Hepatic stellate cell (primary cell): ENCODE measurements at regions not wholly inside any gene's neighbourhood (a gene's known extent, or its start where the extent isn't known, plus 50 kb on each side); places are given as distances from the start of the nearest gene placed in this dataset.

ENCODE experiments used
- DNase-seq: peaks from one replicate; pipeline ENCODE4 v3.0.0; 2011; ENCODE audit warnings: low spot score

DNA sequence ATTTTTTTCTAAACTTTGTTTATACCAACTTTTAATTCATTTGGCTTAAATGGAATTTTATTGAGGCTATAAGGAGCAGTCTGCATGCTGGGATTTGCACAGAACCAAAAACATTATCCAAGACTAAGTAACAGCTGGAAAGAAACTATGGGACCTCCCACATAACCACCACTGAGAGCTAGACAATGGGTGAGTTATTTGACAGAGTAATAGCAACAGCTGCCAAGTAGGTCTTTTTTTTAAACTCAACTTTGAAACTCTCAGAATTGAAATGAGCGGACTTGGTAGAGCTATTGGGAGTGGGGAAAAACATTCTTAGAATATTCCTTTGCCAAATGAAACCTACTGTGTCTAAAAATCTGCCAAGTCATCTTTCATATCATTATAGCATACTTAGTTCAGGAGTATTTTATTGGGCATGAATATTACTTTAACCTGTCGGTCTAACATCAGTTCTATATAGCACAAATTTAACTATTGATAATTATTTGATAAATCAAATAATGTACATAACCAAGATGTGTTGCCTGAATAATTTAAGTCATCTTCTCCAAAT is 1428.0 kb downstream of the PCDH7 start:
- no peak for DNase-seq

DNA sequence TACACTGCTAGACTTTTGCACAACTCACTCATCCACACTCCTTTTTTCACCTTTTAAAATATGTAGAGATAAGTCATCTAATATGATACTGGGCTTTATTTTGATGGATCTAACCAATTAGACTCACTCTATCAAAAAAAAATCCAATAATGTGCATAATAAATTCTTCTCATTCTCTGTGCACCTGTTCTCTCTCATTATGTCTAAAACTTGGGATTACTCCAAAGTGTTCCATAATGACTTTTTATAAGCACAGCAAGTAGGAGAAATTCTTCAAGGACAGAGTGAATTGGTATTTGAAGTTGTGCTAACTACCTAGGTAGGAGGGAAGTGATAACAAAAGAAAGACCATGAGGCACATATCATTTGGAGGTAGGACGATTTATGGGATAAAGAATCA is 1438.8 kb downstream of the PCDH7 start:
- no peak for DNase-seq

DNA sequence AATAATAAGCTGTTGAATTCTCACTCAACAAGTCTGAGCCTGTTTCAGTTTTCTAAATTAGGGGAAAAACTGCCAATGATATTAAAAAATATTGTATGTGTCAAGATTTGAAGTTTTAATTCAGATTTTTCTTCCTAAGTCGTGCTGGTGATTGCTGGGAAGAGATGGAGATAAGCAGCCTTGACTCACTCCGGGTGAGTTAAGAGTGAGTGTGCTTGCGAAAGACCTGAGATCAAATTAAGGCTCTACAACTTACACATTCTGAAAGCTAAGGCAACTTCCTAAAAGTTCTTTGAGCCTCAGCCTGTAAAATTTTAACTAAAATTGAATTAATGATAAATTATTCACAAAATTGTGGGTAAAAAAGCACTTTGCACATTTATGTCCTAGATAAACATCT is 1441.2 kb downstream of the PCDH7 start:
- DNase-seq = no peak

DNA sequence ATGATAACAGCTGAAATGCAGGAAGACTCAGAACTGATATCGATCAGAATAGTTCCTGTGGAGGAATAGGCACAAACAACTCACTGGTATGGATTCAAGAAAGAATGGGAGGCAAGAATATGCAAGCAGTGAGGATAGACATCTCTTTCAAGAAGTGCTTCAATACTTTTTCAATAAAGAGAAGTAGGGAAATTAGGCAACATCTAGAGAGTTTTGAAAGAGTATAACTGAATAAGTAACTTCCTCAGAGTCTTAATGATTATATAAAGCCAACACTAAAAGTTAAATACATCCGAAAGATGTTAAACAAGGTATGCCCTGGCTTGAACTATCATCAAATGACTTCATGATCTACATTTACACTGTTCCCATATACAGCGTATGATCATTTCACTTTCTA is 1443.0 kb downstream of the PCDH7 start:
- DNase-seq = no peak

DNA sequence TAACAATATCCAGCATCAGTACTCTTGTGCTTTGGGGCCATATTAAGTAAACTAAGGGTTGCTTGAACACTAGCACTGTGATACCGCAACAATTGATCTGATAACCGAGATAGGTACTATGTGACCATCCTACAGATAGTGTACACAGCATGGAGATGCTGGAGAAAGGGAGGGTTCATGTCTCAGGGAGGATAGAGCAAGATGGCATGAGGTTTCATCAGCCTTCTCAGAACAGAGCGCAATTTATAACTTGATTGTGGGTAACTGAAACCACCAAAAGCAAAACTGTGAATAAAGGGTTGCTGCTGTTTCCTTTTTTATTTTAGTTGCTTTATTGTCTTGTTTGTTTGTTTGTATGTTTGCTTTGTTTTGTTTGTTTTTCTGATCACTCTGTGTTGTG is 1449.7 kb downstream of the PCDH7 start:
- no peak for DNase-seq

DNA sequence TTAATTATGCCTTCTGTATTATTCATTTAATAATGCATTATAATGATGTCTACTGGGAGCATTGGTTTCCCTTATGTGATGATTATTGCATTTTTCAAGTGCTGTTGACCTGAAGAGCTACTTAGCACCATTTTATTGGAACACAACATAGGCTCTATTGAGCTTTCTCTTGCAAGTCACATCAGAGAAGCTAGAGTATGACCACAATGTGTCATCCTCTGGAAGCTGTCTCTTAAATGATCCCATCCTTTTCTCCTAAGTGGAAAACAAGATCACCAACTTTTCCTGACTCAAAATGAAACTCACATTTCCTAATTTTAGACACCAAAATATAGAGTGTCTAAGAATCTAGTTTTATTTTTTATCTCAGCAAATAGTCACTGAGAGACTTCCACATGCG is 1451.9 kb downstream of the PCDH7 start:
- DNase-seq = no peak

DNA sequence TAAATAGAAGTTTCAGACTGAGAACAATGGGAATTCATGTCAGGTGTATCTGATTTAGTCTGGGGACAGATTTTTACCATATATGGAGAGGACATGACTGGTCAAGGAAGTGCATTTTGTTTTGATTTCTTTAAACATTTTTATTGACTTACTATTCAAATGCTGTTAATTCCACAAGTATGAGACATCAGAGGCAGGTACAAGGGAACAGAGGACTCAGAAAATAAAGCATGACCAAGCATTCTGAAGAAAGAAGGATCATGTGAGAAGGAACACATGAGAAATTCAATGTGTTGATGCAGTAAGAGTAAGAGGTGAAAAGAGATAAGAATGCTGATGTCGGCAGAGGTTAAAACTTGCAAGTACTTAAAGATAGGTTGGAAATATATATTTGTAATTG is 1452.6 kb downstream of the PCDH7 start:
- DNase-seq = no peak

DNA sequence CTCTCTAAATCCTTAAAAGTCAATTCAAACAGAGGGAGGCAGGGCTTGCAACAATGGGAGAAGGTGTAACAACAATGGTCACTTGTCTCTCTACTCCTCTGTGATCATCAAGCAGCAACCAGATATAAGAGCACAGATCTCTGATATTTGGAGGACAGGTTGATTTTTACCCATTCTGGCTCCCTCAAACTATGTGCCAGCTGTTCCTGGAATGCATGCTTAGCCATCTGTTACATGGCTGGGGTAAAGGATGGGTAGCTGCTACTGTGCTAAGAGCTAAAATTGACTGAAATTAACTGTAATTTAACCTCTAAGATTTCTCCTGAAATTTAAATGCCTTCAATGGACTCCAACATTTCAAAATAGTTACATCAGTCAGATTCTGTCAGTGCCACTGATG is 1459.9 kb downstream of the PCDH7 start:
- no peak for DNase-seq

DNA sequence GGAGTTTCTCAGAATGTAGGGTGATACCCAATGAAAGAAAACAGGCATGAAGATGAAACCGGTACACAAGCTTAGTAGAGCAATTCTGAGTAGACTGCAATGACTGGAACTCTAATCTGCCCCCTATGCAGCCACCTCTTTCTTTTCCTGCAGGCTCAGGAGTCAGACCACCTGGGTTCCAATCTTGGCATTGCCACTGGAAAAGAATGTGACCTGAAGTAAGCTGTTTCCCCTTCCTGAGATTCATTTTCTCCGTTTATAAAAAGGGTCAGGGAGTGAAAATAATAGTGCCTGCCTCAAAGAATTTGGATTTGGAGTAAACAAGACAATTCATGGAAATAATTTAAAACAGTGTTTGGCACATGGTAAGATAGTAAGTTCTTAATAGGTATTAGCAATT is 1464.0 kb downstream of the PCDH7 start:
- DNase-seq = no peak

DNA sequence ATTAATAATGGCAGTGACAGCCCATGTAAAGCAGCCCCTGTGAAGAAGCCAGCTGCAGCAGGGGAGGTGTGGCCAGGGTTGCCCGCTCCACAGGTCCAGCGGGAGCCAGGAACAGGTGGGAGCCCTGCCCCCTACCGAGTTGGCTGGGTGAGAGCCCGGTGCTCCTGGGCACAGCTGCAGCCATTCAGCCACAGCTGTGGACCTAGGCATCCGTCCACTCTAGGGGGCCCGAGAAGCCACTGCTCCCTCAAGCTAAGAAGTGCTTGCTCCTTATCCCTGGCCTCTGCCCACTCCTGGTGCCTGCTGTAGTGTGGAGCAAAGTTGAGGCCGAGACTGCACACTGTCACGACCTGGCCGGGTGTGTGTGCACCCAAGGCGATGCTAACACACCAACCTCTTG is 1469.0 kb downstream of the PCDH7 start:
- no peak for DNase-seq

DNA sequence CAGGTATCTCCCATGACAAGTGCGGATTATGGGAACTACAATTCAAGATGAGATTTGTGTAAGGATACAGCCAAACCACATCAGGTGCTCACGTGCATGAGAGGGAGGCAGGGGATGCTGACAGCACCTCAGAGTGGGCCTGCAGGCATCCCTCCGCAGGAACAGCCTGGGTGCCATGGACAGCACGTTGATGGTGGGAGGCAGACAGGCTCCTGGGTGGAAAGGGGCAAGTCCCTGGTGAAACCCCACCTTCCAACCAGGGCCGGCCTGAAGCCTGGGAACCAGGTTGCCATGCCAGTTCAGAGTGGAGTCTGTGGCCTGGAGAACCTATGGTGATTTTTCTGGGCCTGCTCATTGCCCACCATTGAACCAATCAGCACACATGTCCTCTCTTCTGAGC is 1469.6 kb downstream of the PCDH7 start:
- DNase-seq = no peak

DNA sequence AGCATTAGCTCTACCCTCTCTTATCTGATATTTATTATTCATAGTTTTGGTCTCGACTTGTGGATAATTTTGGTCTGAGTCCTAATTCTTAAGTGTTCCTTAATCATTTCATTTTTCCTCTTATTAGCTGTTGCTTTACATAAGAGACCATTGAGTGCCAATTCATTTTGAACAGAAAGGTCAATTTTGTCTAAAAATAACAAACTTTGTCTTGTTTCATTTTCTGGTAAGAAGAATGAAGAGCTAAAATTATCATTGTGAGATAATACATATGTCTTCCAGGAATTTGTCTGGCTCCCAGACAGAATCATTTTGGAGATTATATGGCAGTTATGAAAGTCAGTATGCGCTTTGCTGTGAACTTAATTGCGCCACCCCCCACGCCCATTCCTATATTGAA is 1471.8 kb downstream of the PCDH7 start:
- DNase-seq = no peak

DNA sequence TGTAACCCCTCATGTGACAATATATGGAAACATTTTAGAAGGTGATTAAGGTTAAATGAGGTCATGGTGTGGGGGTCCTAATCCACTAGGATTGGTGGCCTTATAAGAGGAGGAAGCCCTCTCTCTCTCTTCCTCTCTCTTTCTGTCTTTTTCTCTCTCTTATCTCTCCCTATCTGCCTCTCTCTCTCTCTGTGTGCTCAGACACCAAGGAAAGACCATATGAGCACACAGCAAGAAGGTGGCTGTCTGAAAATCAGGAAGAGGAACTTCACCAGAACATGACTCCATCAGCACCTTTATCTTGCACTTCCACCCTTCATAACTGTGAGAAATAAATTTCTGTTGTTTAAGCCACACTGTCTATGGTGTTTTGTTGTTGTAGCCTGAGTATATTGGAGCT is 1472.2 kb downstream of the PCDH7 start:
- no peak for DNase-seq

DNA sequence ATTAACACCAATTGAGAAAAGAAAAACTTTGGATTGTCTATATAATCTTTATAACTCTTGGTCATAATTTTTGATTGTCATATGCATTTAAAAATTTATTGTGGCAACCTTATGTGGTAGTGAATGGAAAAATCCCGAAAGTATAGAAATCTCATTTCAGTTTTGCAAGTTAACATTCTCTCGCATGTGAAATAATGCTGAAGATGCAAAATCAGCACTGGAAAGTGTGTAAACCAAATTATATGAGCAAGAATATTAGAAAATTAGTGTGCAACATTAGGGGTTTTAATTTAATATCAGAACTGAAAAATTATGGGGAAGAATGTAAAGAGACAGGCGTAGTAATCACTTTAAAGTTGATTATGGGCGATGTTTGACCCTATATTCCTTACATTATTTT is 1472.8 kb downstream of the PCDH7 start:
- no peak for DNase-seq

DNA sequence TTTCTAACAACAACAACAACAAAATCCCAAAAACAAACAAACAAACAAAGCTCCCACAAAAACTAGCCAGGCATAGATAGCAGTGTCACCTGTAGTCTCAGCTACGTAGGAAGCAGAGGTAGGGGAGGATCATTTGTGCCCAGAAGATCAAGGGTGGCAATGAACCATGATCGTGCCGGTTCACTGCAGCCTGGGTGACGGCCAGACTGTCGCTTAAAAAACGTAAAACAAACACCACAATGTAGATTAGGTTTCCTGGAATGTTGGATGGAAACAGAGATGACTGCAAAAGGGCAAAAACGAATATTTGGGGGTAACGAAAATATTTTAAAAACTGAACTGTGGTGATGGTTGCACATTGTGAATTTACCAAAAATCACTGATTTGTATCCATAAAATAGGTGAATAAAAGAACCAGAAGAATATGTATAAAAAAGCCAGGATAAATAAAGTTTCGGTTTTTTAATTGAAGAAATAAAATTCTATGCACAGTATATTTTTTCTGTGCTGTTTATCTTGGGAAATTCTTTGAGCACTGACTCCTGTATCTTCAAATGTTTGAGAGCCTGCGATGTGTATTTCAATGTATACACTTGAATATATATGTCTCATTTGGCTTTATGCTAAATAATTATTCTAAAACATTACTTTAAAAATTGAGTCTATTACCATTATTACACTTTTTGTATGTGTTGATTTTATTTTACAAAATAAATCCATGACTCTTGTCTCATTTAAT is 1477.0 kb downstream of the PCDH7 start:
- no peak for DNase-seq

DNA sequence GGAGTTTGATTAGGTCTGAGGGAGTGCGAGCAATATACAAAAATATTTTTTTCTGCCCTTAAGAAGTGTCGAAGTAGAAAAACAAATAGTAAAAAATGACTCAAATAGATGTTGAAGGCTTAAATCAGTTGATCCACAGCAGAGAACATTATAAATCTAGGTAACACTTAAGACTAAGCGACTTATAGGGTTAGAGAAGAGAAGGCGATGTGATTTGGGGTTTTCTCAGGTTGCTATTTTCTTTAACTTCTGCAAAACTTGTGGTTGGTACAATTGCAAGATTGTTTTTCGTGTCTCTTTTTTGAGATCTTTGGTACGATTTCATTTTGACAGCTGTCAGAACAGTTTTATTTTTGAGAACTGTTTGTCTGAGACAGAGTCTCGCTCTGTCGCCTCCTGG is 1479.5 kb downstream of the PCDH7 start:
- no peak for DNase-seq

DNA sequence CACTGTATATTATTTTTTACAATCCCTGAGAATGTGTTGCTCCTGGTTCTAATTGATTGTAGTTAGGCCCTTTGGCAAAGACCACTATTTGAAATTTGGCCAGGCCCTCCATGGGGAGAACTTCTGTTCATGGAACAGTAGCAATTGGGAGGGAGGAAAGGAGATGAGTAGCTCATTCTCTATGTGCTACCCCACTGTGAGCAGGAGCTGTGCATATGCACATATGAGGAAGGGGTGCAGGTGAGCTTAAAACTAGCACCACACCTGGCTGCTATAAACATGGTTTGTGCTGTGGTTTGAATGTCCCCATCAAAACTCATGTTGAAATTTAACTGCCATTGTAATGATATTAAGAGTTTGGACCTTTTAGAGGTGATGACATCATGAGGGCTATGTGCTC is 1483.2 kb downstream of the PCDH7 start:
- DNase-seq = no peak

DNA sequence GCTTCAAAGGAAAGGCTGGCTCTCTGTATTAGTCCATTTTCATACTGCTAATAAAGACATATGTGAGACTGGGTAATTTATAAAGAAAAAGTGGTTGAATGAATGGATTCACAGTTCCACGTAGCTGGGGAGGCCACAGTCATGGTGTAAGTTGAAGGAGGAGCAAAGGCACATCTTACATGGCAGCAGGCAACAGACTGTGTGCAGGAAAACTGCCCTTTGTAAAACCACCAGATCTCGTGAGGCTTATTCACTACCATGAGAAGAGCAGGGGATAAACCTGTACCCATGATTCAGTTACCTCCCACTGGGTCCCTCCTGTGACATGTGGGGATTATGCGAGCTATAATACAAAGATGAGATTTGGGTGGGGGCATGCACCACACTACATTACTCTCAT is 1486.6 kb downstream of the PCDH7 start:
- no peak for DNase-seq

DNA sequence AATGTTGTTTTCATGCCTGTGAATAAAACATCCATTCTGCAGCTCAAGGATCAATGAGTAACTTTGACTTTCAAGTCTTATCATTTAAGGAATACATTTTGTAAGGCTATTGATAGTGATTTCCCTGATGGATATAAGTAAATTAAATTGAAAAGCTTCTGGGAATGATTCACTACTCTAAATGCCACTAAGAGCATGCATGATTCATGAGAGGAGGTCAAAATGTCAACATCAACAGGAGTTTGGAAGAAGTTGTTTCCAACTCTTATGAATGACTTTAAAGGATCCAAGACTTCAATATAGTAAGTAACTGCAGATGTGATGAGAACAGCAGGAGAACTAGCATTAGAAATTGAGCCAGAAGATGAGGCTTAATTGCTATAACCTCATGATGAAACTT is 1487.3 kb downstream of the PCDH7 start:
- no peak for DNase-seq

DNA sequence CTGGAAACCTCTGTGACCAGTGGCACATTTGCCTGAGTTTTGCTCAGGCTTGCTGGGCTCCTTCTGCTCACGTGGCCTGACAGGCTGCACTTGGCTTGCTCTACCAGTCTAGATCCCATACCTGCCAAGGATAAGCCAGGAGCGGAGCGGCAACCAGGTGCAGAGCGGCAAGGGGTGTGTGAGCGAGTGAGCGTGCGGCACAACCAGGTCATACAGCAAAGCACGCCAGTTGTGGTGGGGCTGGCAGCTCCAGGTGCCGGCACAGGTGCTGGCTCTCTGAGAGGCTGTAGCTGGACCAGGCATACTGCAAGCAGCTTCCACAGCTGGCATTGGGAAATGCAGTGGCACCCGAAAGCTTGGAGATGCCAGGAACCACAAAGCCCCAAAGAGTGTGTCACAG is 1495.1 kb downstream of the PCDH7 start:
- no peak for DNase-seq

DNA sequence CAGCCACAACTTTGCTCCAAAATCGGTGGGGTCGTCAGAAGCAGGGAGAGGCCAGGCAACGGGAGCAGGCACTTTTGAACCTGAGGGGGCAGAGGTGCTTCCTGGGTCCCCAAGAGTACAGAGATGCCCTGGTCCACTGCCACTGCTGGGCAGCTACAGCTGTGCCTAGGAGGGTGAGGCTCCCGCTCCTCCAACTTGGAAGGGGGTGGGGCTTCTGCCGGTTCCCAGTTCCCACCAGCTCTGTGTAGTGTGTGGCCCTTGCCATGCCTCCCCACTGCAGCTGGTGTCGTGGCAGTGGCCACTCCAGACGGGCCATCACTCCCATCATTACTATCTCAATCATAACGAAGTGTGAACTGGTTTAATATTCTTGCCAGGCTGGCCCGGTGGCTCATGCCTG is 1496.3 kb downstream of the PCDH7 start:
- no peak for DNase-seq

DNA sequence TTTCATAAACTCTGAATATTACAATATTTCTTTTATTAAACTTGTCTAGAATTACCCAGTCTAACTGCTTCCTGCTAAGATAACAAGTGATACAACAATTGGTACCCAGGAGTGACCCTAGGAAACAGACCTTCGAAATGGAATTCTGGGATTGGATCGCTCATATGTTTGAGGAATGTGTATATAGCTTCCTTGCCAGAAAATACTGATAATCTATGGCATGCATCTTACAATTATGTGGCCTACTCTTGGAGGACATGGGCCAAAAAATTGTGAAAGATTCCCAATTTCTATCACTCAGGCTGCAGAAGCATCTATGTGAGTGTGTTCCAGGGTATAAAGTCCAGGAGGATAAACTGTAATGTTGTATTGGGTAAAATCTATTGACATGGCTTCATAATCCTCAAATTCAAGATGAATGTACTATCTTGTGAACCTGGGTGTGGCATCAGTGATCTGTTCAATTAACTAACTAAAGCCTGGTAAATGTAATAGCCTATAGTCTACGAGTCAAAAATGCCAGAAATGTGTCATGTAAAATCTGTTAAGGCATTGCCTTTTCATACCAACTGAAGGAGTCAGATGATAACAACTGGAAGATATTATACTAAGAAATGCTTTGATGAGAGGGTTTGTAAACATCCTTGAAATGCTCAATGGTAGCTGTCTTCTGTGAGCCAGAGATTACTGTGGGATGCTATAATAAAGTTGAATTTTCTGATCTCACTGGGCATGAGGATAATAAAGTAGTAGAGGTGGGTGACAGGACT is 1499.3 kb downstream of the PCDH7 start:
- no peak for DNase-seq

DNA sequence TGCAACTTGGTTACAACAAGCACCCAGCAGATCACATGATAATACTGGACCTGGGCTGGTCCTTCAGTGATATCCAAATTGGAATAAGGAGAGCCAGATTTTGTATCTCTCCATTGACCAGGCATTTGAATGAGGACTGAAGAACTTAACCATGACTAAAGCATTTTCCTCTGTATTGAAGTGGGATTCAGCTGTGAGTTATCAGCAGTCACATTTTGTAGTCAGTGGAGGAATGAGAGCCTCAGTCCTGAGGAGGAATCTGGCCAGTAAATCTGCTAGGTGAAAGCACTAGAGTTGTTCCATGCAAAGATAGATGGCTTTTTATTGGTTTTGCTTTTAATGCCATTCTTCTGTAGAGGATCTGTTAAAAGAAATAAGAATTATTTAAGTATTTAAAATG is 1506.0 kb downstream of the PCDH7 start:
- DNase-seq = no peak

DNA sequence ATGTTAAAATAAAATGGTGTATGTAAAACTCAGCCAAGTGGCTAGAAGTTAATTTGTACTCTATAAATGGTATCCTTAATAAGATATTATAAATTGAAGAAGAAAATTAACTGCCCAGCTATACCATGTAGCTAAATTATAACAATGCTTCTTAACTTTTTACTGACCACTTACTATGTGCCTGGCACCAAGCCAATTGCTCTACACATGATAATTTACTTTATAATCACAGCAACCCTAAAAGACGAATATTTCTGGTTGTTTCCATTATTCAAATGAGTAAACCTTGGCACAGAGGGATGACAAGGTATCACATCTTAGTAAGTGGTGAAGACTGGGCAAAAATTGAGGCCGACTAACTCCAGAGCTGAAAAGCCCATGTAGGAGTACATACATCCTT is 1506.6 kb downstream of the PCDH7 start:
- DNase-seq = no peak
